HG02973 (cell line): ENCODE measurements at regions not wholly inside any gene's neighbourhood (a gene's known extent, or its start where the extent isn't known, plus 50 kb on each side); places are given as distances from the start of the nearest gene placed in this dataset.

ENCODE experiments used
- ATAC-seq: cut with Tn5 transposase; IDR thresholded peaks from one replicate; pipeline ENCODE4 v1.9.1; 2021; ENCODE audit warnings: moderate library complexity; ENCODE audit not compliant: unreplicated experiment

- ATAC-seq, result no peak
Observed at GRCh38 chr5:18312016-18312415, 677.8 kb downstream of the TAF11L14 start.

GRCh38 chr5:18314192-18314778 is 680.0 kb downstream of the TAF11L14 start:
- ATAC-seq, result no peak

- ATAC-seq, result no peak
Observed at GRCh38 chr5:18321262-18321942, 687.1 kb downstream of the TAF11L14 start.

- ATAC-seq, result no peak
Observed at GRCh38 chr5:18323891-18324290, 689.6 kb downstream of the TAF11L14 start.

GRCh38 chr5:18325431-18325830 is 691.2 kb downstream of the TAF11L14 start:
- no peak for ATAC-seq

- ATAC-seq, result no peak
Observed at GRCh38 chr5:18329328-18329727, 695.1 kb downstream of the TAF11L14 start.

GRCh38 chr5:18333841-18334240 is 699.6 kb downstream of the TAF11L14 start:
- no peak for ATAC-seq

- no peak for ATAC-seq
Observed at GRCh38 chr5:18334949-18335348, 700.7 kb downstream of the TAF11L14 start.

- no peak for ATAC-seq
Observed at GRCh38 chr5:18354828-18355227, 720.6 kb downstream of the TAF11L14 start.

GRCh38 chr5:18357486-18357885 is 723.2 kb downstream of the TAF11L14 start:
- no peak for ATAC-seq

GRCh38 chr5:18366234-18366633 is 732.0 kb downstream of the TAF11L14 start:
- no peak for ATAC-seq

- no peak for ATAC-seq
Observed at GRCh38 chr5:18370531-18370930, 736.3 kb downstream of the TAF11L14 start.

GRCh38 chr5:18375641-18376040 is 741.4 kb downstream of the TAF11L14 start:
- no peak for ATAC-seq

GRCh38 chr5:18378066-18378465 is 743.8 kb downstream of the TAF11L14 start:
- no peak for ATAC-seq

- ATAC-seq, result no peak
Observed at GRCh38 chr5:18379189-18379588, 744.9 kb downstream of the TAF11L14 start.

- ATAC-seq, result no peak
Observed at GRCh38 chr5:18380729-18381362, 746.6 kb downstream of the TAF11L14 start.

GRCh38 chr5:18393565-18394442 is 759.5 kb downstream of the TAF11L14 start:
- no peak for ATAC-seq

GRCh38 chr5:18394443-18394804 is 760.2 kb downstream of the TAF11L14 start:
- no peak for ATAC-seq

GRCh38 chr5:18395126-18396110 is 761.2 kb downstream of the TAF11L14 start:
- no peak for ATAC-seq

GRCh38 chr5:18397371-18397770 is 763.1 kb downstream of the TAF11L14 start:
- ATAC-seq, result no peak
